ENCODE measurements at regions not wholly inside any gene's neighbourhood (a gene's known extent, or its start where the extent isn't known, plus 50 kb on each side); places are given as distances from the start of the nearest gene placed in this dataset.

DNA sequence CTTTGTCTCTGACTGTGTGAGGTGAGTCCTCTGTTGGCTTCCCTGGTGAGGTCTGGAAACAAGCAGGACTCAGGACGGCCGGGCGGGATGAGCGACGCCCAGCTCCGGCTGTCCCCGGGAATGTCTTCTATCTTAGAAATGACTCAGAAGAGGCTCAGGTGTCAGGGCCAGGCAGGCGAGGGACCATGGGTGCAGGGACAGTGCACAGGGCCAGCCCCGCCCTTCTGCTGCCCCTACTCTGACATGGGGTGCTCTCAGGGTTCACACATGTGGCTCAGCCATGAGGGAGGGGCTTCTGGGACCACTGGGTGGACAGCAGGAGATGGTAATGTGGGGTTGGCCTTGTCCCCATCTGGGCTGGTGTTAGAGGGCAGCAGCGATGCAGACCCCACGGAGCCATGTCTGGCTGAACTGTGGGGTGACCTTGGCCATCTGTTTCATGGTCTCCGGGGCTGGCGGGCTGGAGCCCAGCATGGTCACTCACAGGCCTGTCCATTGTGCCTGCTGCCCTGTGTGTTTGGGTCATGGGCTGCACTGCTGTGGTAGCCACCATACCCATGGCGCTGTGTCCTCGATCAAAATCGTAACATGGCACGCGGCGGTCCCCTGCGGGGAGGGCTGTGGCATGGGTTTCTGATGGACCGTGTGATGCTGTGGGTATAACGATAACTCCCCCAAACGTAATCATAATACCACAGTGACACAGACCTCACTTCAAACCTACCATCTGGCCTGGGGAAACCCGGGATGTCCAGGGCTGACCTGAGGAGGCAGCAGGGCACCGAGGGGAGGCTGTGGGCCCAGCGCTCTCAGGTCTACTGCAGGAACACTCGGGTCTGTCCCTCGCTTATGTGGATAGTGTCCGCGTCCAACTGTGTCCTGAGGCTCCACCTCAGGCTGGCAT is 368.8 kb downstream of the TMEM121 start:
- TF ChIP-seq CTCF (IDR thresholded peaks at IDR 0.05; ENCODE audit: insufficient read depth, low read length), result no peak
- TF ChIP-seq POLR2AphosphoS5 (IDR thresholded peaks at IDR 0.05; ENCODE audit: low read depth), result no peak
- no peak for TF ChIP-seq REST (IDR thresholded peaks at IDR 0.05; ENCODE audit: insufficient replicate concordance, low read depth)
